ENCODE measurements at regions not wholly inside any gene's neighbourhood (a gene's known extent, or its start where the extent isn't known, plus 50 kb on each side); places are given as distances from the start of the nearest gene placed in this dataset.

DNA sequence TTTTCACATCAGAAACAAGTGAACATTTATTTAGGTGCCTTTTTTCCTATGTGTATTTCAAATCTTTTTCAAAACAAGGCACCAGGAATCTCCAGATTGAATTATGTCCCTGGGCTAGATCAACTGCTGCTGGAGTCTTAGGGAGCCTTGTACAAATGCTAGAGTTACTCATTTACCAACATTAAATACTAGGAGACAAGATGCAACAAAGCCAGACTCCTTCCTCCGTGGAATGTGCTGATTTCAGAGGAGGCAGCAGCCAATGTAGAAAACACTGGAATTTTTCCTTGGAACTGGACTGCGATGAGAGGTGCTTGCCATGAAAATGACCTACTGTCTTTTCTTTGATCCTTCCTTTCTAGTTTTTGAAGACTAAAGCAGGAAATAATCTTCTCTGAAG lies 1514.7 kb upstream of the MIR17HG start:
- no peak for DNase-seq
- Mint-ChIP-seq H3K36me3 (ENCODE audit: low read depth) (no peaks in the 10 kb centered on the region), H3K27me3 (ENCODE audit: low read depth) (no peaks in the 10 kb centered on the region), H3K27ac (no peak overlapping the region), H3K9me3 (peaks cover 6% of the 10 kb centered on the region), H3K4me3 (no peak overlapping the region), H3K4me1 (ENCODE audit: low read depth) (no peaks in the 10 kb centered on the region)
- intact Hi-C loops (cut with micrococcal nuclease) = no loop called here
- CTCF ChIA-PET = no interaction called here

DNA sequence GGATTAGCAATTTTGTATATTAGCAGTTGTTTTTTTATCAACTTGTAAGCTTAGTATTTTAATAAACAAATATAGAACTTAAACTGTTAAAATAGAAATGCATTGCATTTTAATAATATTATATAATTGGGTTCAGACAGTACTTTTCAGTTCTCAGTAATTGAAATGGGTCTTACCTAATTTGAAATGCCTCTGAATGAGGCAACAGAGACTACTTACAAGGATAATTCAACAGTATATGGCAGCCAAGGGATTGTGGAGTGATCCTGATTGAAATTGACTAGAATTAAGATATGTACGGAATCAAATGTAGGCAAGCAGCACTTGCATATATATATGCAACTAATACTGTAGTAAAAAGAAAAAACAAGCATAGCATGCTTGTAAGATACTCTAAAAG lies 1503.9 kb upstream of the MIR17HG start:
- Mint-ChIP-seq H3K9me3 (peaks cover 5% of the 10 kb centered on the region), H3K4me1 (ENCODE audit: low read depth) (no peaks in the 10 kb centered on the region), H3K4me3 (no peak overlapping the region), H3K27me3 (ENCODE audit: low read depth) (no peaks in the 10 kb centered on the region), H3K36me3 (ENCODE audit: low read depth) (no peaks in the 10 kb centered on the region), H3K27ac (no peak overlapping the region)
- CTCF ChIA-PET = interaction anchor here (0.5 kb wide), 1 partner anchor 736 kb away, joined by 7 read pairs; no protein-coding TSS in a partner anchor
- intact Hi-C loops (cut with micrococcal nuclease) = no loop called here
- no peak for DNase-seq

DNA sequence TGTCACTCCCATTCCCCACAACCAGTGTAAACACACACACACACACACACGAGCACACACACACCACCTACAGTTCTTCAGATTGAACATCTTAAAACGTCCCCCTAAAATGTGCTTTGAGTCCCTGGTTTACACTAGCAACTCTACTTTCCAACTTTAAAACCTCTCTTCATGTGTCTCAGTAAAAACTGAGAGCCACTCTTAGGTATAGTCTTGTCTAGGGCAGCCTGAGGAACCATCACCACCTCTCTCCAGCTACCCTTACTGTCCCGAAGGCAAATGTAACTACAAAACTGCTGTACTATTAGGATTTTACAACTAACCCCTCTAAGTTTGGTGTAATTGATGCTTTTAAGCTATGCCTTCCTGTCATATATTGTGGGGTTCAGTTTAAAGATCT lies 1501.6 kb upstream of the MIR17HG start:
- H3K4me1 Mint-ChIP-seq (ENCODE audit: low read depth) = no peaks in the 10 kb centered on the region
- H3K27ac Mint-ChIP-seq = no peak overlapping the region
- peaks cover 7% of the 10 kb centered on the region for H3K9me3 Mint-ChIP-seq
- H3K4me3 Mint-ChIP-seq = no peak overlapping the region
- H3K27me3 Mint-ChIP-seq (ENCODE audit: low read depth) = no peaks in the 10 kb centered on the region
- H3K36me3 Mint-ChIP-seq (ENCODE audit: low read depth) = no peaks in the 10 kb centered on the region
- intact Hi-C loops (cut with micrococcal nuclease) = no loop called here
- CTCF ChIA-PET = no interaction called here
- DNase-seq = no peak

DNA sequence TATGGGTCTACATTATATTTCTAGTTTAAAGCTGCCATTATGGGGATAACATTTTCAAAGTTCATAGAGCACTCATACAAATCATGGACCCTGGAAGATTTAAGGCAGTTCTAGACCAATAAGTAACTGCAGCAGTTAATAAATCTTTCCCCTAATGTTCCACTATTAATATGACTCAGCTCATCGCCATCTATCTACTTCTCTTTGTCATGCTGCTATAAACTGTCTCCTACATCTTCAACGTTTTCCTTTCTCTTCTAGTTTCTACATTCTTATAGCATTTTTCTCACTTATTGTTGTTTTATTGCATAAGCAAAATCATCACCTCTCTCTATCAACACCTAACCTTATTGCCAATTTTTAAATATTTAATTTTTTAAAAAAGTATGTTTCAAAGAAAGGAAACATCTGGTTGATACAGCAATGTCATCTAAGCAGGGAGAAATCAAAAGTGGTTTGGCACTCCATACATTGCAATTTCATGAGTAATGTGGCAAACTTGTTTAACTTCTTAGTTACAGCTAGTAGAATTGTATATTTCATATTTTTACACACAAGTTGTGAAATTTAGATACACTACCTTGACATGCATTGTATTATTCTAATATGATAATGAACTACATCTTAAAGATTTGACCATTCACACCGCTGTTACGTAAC lies 1500.4 kb upstream of the MIR17HG start:
- Mint-ChIP-seq H3K9me3 (peaks cover 7% of the 10 kb centered on the region), H3K36me3 (ENCODE audit: low read depth) (no peaks in the 10 kb centered on the region), H3K4me1 (ENCODE audit: low read depth) (no peaks in the 10 kb centered on the region), H3K27ac (no peak overlapping the region), H3K27me3 (ENCODE audit: low read depth) (no peaks in the 10 kb centered on the region), H3K4me3 (no peak overlapping the region)
- intact Hi-C loops (cut with micrococcal nuclease) = no loop called here
- CTCF ChIA-PET = no interaction called here
- DNase-seq = no peak

DNA sequence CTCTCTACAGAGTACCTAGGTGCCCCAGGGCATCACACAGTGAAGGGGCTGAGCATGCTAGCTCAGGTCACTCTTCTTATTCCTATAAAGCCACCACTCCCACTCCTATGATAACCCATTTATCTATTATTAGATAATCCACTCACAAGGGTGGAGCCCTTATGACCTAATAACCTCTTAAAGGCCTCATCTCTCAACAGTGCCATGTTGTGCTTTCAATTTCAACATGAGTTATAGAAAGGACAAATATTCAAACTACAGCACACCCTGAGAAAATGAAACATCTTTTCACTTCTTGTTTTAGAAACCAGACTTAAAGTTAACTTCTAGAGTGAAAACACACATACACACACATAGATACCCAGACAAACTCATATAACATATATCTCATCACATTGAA lies 1494.9 kb upstream of the MIR17HG start:
- CTCF ChIA-PET = no interaction called here
- H3K36me3 Mint-ChIP-seq (ENCODE audit: low read depth) = no peaks in the 10 kb centered on the region
- no peak overlapping the region for H3K4me3 Mint-ChIP-seq
- no peak for DNase-seq
- intact Hi-C loops (cut with micrococcal nuclease) = no loop called here
- H3K27me3 Mint-ChIP-seq (ENCODE audit: low read depth) = no peaks in the 10 kb centered on the region
- no peak overlapping the region for H3K27ac Mint-ChIP-seq
- H3K4me1 Mint-ChIP-seq (ENCODE audit: low read depth) = no peaks in the 10 kb centered on the region
- H3K9me3 Mint-ChIP-seq = peaks cover 2% of the 10 kb centered on the region

DNA sequence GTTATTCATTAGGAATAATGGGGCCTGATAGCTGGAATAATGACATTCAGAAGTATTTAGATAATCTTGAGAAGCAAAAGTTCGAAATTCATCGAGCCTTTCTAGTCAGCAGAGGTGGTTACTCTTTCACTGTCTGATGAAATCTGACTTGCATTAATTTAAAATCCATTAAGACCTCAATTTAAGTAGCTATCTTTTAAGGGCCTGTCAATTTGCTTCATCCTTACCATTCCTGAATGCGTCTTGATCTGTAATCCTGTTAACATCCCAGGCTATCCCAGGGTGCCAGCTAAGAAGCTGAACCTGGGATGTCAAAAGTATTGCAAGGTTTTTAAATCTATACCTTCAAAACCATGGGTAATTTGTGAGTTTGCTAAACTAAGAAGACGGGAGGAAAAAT lies 1491.0 kb upstream of the MIR17HG start:
- intact Hi-C loops (cut with micrococcal nuclease) = no loop called here
- Mint-ChIP-seq H3K27ac (no peak overlapping the region), H3K36me3 (ENCODE audit: low read depth) (no peaks in the 10 kb centered on the region), H3K27me3 (ENCODE audit: low read depth) (no peaks in the 10 kb centered on the region), H3K4me1 (ENCODE audit: low read depth) (no peaks in the 10 kb centered on the region), H3K4me3 (no peak overlapping the region), H3K9me3 (peaks cover 2% of the 10 kb centered on the region)
- CTCF ChIA-PET = no interaction called here
- no peak for DNase-seq

DNA sequence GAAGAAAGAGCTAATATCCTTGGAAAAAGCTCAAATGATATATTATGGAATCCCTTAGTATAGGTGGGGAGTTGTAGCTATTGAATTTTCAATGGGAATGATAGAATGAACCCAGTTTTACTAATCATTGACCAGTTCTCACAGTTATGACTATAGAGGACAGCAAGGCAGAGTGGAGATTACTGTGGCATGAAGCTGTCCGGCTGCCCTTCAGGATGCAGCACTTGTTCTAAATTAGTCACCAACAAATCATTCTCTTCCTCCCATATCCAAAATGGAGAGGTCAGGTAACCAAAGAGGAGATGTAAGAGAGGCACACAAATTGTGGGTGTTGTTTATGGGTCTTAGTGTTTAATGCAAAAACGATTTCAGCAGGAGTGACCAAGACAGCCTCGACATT lies 1490.0 kb upstream of the MIR17HG start:
- CTCF ChIA-PET = no interaction called here
- Mint-ChIP-seq H3K27me3 (ENCODE audit: low read depth) (no peaks in the 10 kb centered on the region), H3K9me3 (peaks cover 2% of the 10 kb centered on the region), H3K4me1 (ENCODE audit: low read depth) (no peaks in the 10 kb centered on the region), H3K36me3 (ENCODE audit: low read depth) (no peaks in the 10 kb centered on the region), H3K27ac (no peak overlapping the region), H3K4me3 (no peak overlapping the region)
- intact Hi-C loops (cut with micrococcal nuclease) = no loop called here
- DNase-seq = no peak

DNA sequence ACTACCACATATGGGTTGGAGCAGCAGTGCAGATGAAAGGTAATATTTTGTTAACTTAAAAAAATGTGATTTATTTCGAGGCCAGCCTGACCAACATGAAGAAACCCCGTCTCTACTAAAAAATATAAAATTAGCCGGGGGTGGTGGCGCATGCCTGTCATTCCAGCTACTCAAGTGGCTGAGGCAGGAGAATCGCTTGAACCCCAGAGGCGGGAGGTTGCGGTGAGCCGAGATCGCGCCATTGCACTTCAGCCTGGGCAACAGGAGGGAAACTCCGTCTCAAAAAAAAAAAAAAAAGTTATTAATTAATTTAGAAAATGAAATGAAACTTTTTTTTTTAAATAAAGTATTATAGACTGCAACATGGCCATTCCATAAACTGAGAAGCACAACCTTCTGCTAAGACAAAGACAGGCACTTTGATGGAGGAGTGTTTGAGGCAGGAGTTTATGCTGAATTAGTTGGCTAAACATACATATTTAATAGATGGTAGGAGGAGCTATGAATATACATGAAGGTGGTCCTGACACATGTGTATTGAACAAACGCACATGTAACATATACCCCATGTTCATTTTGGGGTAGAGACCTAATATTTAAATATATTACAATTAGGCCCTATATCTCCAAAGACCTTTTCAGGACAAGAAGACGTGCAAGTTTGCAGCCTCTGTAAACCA lies 1485.3 kb upstream of the MIR17HG start:
- Mint-ChIP-seq H3K36me3 (ENCODE audit: low read depth) (no peaks in the 10 kb centered on the region), H3K4me3 (no peak overlapping the region), H3K27ac (no peak overlapping the region), H3K9me3 (peaks cover 5% of the 10 kb centered on the region), H3K27me3 (ENCODE audit: low read depth) (no peaks in the 10 kb centered on the region), H3K4me1 (ENCODE audit: low read depth) (no peaks in the 10 kb centered on the region)
- no peak for DNase-seq
- intact Hi-C loops (cut with micrococcal nuclease) = no loop called here
- CTCF ChIA-PET = no interaction called here

DNA sequence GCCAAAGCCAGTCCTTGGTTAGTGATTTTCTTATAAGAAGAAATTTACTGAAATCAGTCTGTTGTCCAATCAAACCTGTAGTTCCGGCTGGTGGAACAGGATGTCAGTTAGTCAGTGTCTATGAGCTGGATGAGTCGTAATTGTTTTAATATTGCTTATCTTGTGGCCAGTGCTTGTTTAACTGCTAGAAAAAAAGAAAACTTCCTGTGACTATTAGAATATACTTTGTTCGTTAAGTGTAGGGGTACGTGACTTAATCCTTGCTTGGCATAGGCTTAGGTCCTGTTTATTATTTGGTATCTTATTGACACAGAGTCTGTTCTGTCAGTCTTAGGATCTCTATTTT lies 1484.8 kb upstream of the MIR17HG start:
- no peaks in the 10 kb centered on the region for H3K36me3 Mint-ChIP-seq (ENCODE audit: low read depth)
- H3K9me3 Mint-ChIP-seq = peaks cover 7% of the 10 kb centered on the region
- CTCF ChIA-PET = no interaction called here
- H3K4me3 Mint-ChIP-seq = no peak overlapping the region
- DNase-seq = no peak
- H3K27me3 Mint-ChIP-seq (ENCODE audit: low read depth) = no peaks in the 10 kb centered on the region
- no peak overlapping the region for H3K27ac Mint-ChIP-seq
- intact Hi-C loops (cut with micrococcal nuclease) = no loop called here
- H3K4me1 Mint-ChIP-seq (ENCODE audit: low read depth) = no peaks in the 10 kb centered on the region

DNA sequence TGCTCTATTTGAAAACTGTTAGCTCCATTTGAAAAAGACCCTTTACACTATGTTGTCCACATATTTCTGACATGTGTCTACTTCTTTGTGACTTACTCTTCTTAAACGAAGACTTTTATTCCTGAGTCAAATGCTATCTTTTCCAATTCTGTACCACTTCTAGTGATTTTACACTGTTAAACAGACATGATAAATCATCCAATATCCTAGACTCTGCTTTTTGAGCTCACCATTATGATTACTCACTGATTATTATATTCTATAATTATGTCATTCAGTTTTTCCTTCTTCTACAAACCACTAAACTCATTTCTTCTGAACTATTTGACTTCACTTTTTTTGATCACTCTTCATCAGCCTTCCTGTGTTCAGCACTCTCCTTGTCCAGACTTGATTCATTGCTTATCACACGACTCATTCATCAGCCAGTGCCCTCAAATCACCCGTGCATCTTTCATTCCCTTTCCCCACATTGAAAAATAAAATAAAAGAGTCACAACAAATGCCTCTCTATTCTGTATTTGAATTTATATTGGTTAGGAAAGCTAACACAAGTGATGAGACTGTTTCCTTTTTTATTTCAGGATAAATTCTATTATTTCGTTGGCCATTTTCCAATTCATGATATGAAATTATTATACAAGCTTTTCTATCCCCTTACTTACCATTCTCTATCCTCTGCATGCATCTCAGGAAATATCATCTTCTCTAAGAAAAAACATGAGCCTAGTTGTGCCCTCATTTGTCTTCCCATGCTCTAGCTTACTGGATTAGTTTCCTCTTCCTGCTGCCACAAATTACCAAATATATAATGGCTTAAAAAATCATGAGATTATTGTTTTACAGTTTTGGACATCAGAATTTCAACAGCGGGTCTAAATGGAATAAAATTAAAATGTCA lies 1482.1 kb upstream of the MIR17HG start:
- H3K9me3 Mint-ChIP-seq = peaks cover 7% of the 10 kb centered on the region
- H3K36me3 Mint-ChIP-seq (ENCODE audit: low read depth) = no peaks in the 10 kb centered on the region
- CTCF ChIA-PET = no interaction called here
- no peak overlapping the region for H3K27ac Mint-ChIP-seq
- intact Hi-C loops (cut with micrococcal nuclease) = no loop called here
- H3K4me3 Mint-ChIP-seq = no peak overlapping the region
- no peaks in the 10 kb centered on the region for H3K27me3 Mint-ChIP-seq (ENCODE audit: low read depth)
- no peaks in the 10 kb centered on the region for H3K4me1 Mint-ChIP-seq (ENCODE audit: low read depth)
- DNase-seq = no peak

DNA sequence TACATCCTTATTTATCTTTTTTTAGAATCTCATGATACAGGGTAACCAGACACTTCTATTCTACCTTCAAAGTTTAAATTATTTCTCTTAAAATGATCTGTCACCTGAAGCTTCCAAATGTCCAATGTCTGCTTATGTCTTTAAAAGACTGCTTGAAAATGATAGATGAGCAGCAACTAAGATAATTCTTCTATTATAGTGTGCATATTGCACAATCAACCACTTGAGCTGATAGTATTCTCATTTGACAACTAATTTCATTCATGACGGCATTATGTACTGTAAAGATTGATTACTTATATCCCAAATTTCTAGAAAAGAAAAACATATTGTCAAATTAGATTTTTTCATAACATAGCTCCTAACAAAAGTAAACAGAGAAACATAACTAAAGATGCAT lies 1478.2 kb upstream of the MIR17HG start:
- intact Hi-C loops (cut with micrococcal nuclease) = no loop called here
- H3K27ac Mint-ChIP-seq = no peak overlapping the region
- DNase-seq = no peak
- no peaks in the 10 kb centered on the region for H3K4me1 Mint-ChIP-seq (ENCODE audit: low read depth)
- peaks cover 5% of the 10 kb centered on the region for H3K9me3 Mint-ChIP-seq
- no peaks in the 10 kb centered on the region for H3K36me3 Mint-ChIP-seq (ENCODE audit: low read depth)
- CTCF ChIA-PET = no interaction called here
- H3K27me3 Mint-ChIP-seq (ENCODE audit: low read depth) = no peaks in the 10 kb centered on the region
- H3K4me3 Mint-ChIP-seq = no peak overlapping the region

DNA sequence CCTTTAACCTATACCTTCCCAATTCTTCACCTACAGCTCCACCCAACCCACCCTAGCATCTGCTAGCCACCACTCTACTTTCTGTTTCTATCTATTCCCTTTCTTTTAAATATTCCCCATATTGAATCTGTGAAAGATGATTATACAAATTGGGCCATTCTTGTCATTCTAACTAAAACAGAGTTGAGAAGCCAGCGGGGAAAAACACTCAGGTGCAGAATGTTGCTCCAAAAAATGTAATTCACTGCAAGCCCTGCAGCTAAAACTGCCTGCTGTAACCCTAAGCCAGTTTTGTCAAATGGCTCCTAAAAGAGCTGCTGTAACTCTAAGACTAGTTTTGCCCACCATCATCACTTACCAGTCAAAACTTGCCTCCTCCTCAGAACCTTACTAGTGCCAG lies 1468.6 kb upstream of the MIR17HG start:
- no peaks in the 10 kb centered on the region for H3K9me3 Mint-ChIP-seq
- CTCF ChIA-PET = no interaction called here
- no peak overlapping the region for H3K4me3 Mint-ChIP-seq
- H3K4me1 Mint-ChIP-seq (ENCODE audit: low read depth) = no peaks in the 10 kb centered on the region
- H3K27ac Mint-ChIP-seq = no peak overlapping the region
- H3K36me3 Mint-ChIP-seq (ENCODE audit: low read depth) = no peaks in the 10 kb centered on the region
- no peak for DNase-seq
- no peaks in the 10 kb centered on the region for H3K27me3 Mint-ChIP-seq (ENCODE audit: low read depth)
- intact Hi-C loops (cut with micrococcal nuclease) = no loop called here

DNA sequence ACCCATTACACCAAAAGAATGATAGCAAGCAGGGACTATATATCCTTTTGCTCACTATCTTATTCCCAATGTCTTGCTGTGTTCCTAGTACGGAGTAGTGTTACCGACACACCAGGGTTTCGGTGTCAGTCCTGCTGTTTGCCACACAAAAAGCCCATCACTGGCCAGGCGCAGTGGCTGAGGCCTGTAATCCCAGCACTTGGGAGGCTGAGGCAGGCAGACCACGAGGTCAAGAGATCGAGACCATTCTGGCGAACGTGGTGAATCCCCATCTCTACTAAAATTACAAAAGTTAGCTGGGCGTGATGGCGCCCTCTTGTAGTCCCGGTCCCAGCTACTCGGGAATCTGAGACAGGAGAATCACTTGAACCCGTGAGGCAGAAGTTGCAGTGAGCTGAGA lies 1467.3 kb upstream of the MIR17HG start:
- CTCF ChIA-PET = no interaction called here
- H3K27ac Mint-ChIP-seq = no peak overlapping the region

More for the DNA sequence above, 1467.3 kb upstream of the MIR17HG start:
- intact Hi-C loops (cut with micrococcal nuclease) = no loop called here
- Mint-ChIP-seq H3K27me3 (ENCODE audit: low read depth) (no peaks in the 10 kb centered on the region), H3K4me3 (no peak overlapping the region), H3K36me3 (ENCODE audit: low read depth) (no peaks in the 10 kb centered on the region), H3K4me1 (ENCODE audit: low read depth) (no peaks in the 10 kb centered on the region), H3K9me3 (peaks cover 4% of the 10 kb centered on the region)
- no peak for DNase-seq

All from activated naive CD4-positive, alpha-beta T cell treated with anti-CD3 and anti-CD28 coated beads for 36 hours (primary cell).